Cerebellar nuclear complex (tissue), 1 donor: ENCODE measurements at regions not wholly inside any gene's neighbourhood (a gene's known extent, or its start where the extent isn't known, plus 50 kb on each side); places are given as distances from the start of the nearest gene placed in this dataset.

Source experiments
- DNase-seq, 2 experiments: peaks; one replicate each; lab custom pipeline; 2025; lab: John Stamatoyannopoulos, UW

GRCh38 chrX:40182615-40183014 is 84.9 kb upstream of the BCOR start:
- DNase-seq, result no peak

GRCh38 chrX:40182095-40182494 is 84.3 kb upstream of the BCOR start:
- DNase-seq, result no peak

GRCh38 chrX:40179283-40179682 is 81.5 kb upstream of the BCOR start:
- DNase-seq, result no peak

- DNase-seq, result no peak
These were observed 80.4 kb upstream of the BCOR start for GRCh38 chrX:40177942-40178715.

- DNase-seq, result no peak
These were observed 79.7 kb upstream of the BCOR start for GRCh38 chrX:40177489-40177888.

- no peak for DNase-seq
These were observed 79.3 kb upstream of the BCOR start for GRCh38 chrX:40177117-40177430.

- DNase-seq, result no peak
These were observed 78.8 kb upstream of the BCOR start for GRCh38 chrX:40176351-40177116.

GRCh38 chrX:40175511-40176350 is 78.0 kb upstream of the BCOR start:
- no peak for DNase-seq

- no peak for DNase-seq
These were observed 77.2 kb upstream of the BCOR start for GRCh38 chrX:40174854-40175510.

- DNase-seq, result no peak
These were observed 76.5 kb upstream of the BCOR start for GRCh38 chrX:40174001-40174853.

- no peak for DNase-seq
These were observed 75.6 kb upstream of the BCOR start for GRCh38 chrX:40173143-40174000.

GRCh38 chrX:40172401-40173142 is 74.8 kb upstream of the BCOR start:
- DNase-seq, result no peak

GRCh38 chrX:40171513-40172400 is 74.0 kb upstream of the BCOR start:
- no peak for DNase-seq

GRCh38 chrX:40170830-40171512 is 73.2 kb upstream of the BCOR start:
- DNase-seq, result no peak

- DNase-seq, result no peak
These were observed 71.7 kb upstream of the BCOR start for GRCh38 chrX:40169193-40170101.

GRCh38 chrX:40168480-40169011 is 70.8 kb upstream of the BCOR start:
- no peak for DNase-seq
